ENCODE measurements at regions not wholly inside any gene's neighbourhood (a gene's known extent, or its start where the extent isn't known, plus 50 kb on each side); places are given as distances from the start of the nearest gene placed in this dataset.

- no peak for DNase-seq (ENCODE audit: low read depth)
These were observed 90.0 kb downstream of the FGF18 start for GRCh38 chr5:171509467-171509866.

- no peak for DNase-seq (ENCODE audit: low read depth)
These were observed 93.0 kb downstream of the FGF18 start for GRCh38 chr5:171512397-171512796.

- no peak for DNase-seq (ENCODE audit: low read depth)
These were observed 94.1 kb downstream of the FGF18 start for GRCh38 chr5:171513591-171513990.

GRCh38 chr5:171518916-171519315 is 99.5 kb downstream of the FGF18 start:
- DNase-seq (ENCODE audit: low read depth) = no peak

- DNase-seq (ENCODE audit: low read depth) = no peak
These were observed 101.1 kb downstream of the FGF18 start for GRCh38 chr5:171520300-171521174.

GRCh38 chr5:171521219-171521633 is 101.8 kb downstream of the FGF18 start:
- DNase-seq (ENCODE audit: low read depth) = peak; percentile 75

- DNase-seq (ENCODE audit: low read depth) = no peak
These were observed 102.2 kb downstream of the FGF18 start for GRCh38 chr5:171521679-171522078.

DNA sequence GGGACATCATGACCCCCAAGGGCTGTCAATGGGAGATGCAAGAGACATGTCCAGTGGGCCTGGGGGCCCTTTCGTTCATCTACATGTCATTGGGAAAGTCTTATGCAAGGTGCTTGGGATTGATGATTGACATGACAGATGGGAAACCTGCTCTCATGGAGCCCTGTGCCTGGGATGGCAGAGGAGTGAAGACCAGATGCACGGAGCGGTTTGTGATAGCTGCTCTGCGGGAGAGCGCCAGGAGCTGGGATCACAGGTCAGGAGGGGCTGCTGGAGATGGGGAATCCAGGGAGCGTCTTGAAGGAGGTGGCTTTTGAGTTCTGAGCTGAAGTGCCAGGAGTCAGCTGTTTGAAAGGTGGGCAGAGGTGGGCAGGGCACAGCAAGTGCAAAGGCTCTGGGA is 104.3 kb downstream of the FGF18 start:
- no peak for DNase-seq (ENCODE audit: low read depth)

- no peak for DNase-seq (ENCODE audit: low read depth)
These were observed 105.0 kb downstream of the FGF18 start for GRCh38 chr5:171524466-171524865.

GRCh38 chr5:171525085-171525484 is 105.6 kb downstream of the FGF18 start:
- DNase-seq (ENCODE audit: low read depth) = no peak

DNA sequence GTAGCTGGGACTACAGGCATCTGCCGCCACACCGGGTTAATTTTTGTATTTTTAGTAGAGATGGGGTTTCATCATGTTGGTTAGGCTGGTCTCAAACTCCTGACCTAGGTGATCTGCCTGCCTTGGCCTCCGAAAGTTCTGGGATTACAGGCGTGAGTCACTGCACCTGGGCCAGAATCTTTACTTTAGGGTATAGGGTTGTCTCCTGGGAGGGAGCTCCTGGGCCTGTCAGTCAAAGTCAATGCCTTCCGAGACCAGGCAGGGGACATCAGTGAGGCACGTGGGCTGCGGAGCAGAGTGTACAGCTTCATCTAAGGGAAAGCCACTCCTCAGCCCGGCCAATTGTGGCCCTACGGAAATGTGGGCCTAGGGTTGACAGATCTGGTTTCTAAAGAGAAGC is 108.6 kb downstream of the FGF18 start:
- no peak for DNase-seq (ENCODE audit: low read depth)

GRCh38 chr5:171528865-171529614 is 109.6 kb downstream of the FGF18 start:
- DNase-seq (ENCODE audit: low read depth) = no peak

DNA sequence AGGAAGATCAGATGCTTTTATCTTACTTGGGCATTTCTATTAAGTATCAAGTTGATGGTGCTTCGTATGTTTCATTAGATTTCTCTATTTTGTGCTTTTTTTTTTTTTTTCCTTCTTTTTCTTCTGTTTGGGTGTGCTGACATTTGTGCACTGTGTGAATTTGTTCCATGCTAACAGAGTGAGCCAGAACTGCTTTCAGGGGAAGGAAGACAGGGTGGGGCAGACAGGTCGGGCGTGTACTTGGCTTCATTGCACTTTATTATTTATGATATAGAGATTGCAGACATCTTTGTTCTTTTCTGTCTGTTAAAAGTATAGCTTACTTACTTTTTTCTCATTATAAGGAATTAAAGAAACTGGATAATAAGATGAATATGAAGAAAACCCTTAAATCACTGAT is 112.2 kb downstream of the FGF18 start:
- DNase-seq (ENCODE audit: low read depth) = no peak

DNA sequence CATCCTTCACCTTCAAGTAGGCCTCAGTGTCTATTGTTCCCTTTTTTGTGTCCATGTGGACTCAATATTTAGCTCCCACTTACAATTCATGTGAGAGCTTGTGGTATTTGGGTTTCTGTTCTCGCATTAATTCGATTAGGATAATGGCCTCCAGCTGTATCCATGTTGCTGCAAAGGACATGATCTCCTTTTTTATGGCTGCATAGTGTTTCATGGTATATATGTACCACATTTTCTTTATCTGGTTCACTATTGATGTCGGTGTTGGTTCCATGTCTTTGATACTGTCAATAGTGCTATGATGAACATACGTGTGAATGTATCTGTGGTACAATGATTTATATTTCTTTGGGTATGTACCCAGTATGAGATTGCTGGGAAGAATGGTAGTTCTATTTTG is 113.7 kb downstream of the FGF18 start:
- DNase-seq (ENCODE audit: low read depth) = no peak

DNA sequence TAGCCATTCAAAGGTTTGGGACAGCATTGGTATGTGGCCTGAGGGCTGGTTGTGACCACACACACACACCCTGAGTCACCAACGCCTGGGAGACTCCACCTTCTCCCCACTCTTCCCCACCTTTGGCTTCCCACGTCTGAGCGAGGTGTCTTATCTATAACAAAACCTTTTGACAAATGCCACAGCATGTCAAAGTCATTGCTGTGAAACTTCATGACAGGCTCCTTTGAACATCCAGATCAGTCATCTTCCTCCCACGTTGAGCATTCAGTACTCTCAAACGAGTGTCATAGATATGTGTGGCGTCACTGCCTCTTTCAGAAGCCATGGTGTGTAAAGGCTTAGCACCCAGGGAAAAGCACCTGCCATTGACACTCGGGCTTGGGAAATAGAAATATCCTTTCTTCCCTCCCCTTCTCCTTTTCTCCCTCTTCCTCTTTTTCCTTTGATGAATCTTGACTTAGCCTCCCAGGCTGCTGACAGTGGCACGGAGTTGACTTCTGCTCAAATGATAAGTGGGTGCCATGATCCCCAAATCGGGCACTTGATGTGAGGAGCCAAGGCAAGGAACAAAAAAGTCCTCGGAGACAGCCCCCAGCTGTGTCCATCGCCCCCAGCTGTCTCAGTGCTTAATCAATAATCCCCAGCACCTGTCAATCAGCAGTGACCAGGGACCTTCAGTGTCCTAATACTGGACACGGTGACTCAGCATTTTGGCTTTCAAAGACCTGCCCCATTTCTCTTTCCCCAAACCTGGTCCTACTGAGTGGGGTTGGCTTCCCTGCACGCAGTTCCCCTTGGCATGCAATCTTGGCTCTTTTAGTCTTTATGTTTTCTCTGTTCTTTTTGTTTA is 114.8 kb downstream of the FGF18 start:
- no peak for DNase-seq (ENCODE audit: low read depth)

- no peak for DNase-seq (ENCODE audit: low read depth)
These were observed 115.7 kb downstream of the FGF18 start for GRCh38 chr5:171535162-171535561.

DNA sequence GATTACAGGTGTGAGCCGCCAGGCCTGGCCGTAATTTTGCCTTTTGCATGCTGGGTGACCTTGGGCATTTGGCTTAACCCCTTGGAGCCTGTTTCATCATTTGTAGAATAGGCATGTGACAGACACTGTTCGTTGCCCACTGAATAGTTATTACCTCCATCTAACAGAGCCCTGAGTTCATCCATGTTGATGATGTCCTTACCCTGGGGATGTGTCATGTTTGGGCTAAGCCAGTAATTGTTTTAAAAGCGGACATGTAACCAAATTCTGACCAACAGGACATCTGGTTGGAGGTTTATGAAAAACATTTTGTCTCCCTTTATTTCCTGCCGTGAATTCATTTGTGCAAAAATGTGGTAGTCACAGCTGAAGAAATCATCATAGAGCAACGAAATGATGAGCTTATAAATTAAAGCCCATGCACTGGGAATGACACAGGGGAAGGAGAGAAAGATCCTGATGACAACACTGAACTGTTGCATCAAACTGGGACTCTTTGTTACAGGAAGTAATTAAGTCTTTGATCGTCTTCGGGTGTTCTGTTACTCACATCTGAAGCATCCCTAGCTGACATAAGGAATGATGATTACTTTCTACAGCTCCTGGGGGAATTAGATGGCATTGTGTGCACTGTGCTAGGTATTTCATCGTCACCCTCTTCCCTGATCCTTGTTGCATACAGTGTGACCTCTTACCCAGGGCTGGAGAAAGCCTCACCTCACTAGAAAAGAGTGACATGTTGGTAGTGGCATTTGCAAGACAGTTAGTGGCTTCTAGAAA is 117.8 kb downstream of the FGF18 start:
- peak; percentile 21 for DNase-seq (ENCODE audit: low read depth)

- DNase-seq (ENCODE audit: low read depth) = no peak
These were observed 118.6 kb downstream of the FGF18 start for GRCh38 chr5:171537923-171538537.

DNA sequence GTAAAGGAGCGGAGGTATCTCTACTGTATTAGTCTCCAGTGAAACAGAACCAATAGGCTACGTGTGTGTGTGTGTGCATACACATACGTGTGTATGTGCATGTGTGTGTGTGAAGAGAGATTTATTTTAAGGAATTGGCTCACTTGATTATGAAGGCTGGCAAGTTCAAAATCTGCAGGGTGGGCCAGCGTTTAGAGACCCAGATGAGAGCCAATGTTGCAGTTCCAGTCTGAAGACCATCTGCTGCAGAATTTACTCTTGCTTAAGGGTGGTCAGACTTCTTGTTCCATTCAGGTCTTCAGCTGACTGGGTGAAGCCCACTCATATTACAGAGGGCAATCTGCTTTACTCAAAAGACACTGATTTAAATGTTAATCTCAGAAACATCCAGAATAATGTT is 119.2 kb downstream of the FGF18 start:
- DNase-seq (ENCODE audit: low read depth) = no peak

DNA sequence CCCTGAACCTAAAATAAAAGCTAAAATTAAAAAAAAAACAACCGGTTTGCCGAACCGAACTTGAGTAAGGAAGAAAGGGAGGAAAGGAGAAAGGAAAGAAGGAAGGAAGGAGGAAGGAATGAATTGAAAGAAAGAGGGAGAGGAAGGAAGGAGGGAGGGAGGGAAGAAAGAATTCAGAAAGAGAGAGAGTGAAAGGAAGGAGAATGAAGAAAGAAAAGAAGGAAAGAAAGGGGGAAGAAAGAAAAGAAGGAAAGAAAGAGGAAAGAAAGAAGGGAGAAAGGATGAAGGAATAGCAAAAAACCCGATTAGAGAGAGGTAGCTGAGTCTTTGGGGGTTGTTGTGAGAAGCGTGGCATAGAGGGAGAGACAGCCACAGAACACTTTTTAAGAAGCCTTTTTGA is 121.4 kb downstream of the FGF18 start:
- no peak for DNase-seq (ENCODE audit: low read depth)

- DNase-seq (ENCODE audit: low read depth) = no peak
These were observed 121.9 kb downstream of the FGF18 start for GRCh38 chr5:171541341-171541776.
